Suprapubic skin (tissue), 4 donors: ENCODE measurements at regions not wholly inside any gene's neighbourhood (a gene's known extent, or its start where the extent isn't known, plus 50 kb on each side); places are given as distances from the start of the nearest gene placed in this dataset.

ENCODE experiments used
- DNase-seq, 2 donors: peaks; one replicate each; pipeline ENCODE4 v3.0.0-alpha.2; 2019; ENCODE audit warnings: low spot score in 2 of 2
- H3K27ac ChIP-seq: fragments of 200-600 bp; sonication (generic); one replicate; pipeline ENCODE4 v1.5.1; 2019
- H3K27me3 ChIP-seq: fragments of 200-600 bp; sonication (generic); one replicate; pipeline ENCODE4 v1.5.1; 2019
- H3K36me3 ChIP-seq: fragments of 200-600 bp; sonication (generic); one replicate; pipeline ENCODE4 v1.5.1; 2019
- H3K4me1 ChIP-seq: fragments of 200-600 bp; sonication (generic); one replicate; pipeline ENCODE4 v1.5.1; 2019
- H3K4me3 ChIP-seq: fragments of 200-600 bp; sonication (generic); one replicate; pipeline ENCODE4 v1.5.1; 2019; ENCODE audit warnings: mild to moderate bottlenecking
- H3K9me3 ChIP-seq: fragments of 200-600 bp; sonication (generic); one replicate; pipeline ENCODE4 v1.5.1; 2019
- CTCF ChIP-seq, 2 donors: fragments of 200-600 bp in 1 of 2; fragments of 450-650 bp in 1 of 2; sonication (generic) in 1 of 2; IDR thresholded peaks; one replicate each; pipeline ENCODE4 v1.5.1; 2016 to 2019; ENCODE audit warnings: antibody characterized with exemption in 2 of 2, mild to moderate bottlenecking in 1 of 2, moderate library complexity in 1 of 2
- EP300 ChIP-seq: sonication (generic); formaldehyde crosslinking; IDR thresholded peaks from one replicate; pipeline ENCODE4 v1.6.1; 2017; ENCODE audit warnings: antibody characterized with exemption
- POLR2A ChIP-seq, 2 donors: fragments of 450-650 bp; IDR thresholded peaks; one replicate each; pipeline ENCODE4 v1.6.1; 2017; ENCODE audit warnings: antibody characterized with exemption in 2 of 2, mild to moderate bottlenecking in 2 of 2, moderate library complexity in 2 of 2
- POLR2AphosphoS5 ChIP-seq, 3 donors: sonication (generic); formaldehyde crosslinking; IDR thresholded peaks; one replicate each; pipeline ENCODE4 v1.6.1; 2017; ENCODE audit warnings: antibody characterized with exemption in 3 of 3
- WGBS: methylation state at CpG from one replicate; pipeline ENCODE4 v1.1.5; 2018; 5-methylcytosine and 5-hydroxymethylcytosine counted together

GRCh38 chr20:12598894-12599293, 409.9 kb upstream of the SPTLC3 start:
- TF ChIP-seq CTCF (IDR thresholded peaks at IDR 0.05) (no peak), POLR2A (IDR thresholded peaks at IDR 0.05) (no peak), EP300 (no peak), POLR2AphosphoS5 (IDR thresholded peaks at IDR 0.05) (no peak)
- Histone ChIP-seq H3K36me3 (no peaks in the 10 kb centered on the region), H3K27me3 (no peaks in the 10 kb centered on the region), H3K4me1 (no peaks in the 10 kb centered on the region), H3K27ac (no peak overlapping the region), H3K9me3 (no peaks in the 10 kb centered on the region), H3K4me3 (no peak overlapping the region)
- WGBS, result 29% methylated on average over 3 of the region's 3 CpGs
- no peak for DNase-seq

DNA sequence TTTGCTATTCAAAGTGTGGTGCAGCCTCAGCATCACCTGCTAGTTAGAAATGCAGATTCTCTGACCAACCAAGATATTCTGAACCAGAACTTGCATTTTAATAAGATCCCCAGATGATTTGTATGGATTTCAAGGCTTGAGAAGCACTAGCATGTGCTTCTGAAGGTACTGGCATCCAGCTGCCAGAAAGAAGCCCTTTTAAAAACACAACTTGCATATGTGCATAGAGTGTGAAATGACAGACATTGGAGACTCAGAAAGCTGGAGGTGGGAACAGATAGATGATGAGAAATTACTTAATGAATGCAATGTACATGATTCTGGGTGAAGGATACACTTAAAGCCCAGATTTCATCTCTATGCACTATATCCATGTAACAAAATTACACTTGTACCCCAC, 409.3 kb upstream of the SPTLC3 start:
- Histone ChIP-seq H3K27me3 (no peaks in the 10 kb centered on the region), H3K9me3 (no peaks in the 10 kb centered on the region), H3K4me1 (no peaks in the 10 kb centered on the region), H3K36me3 (no peaks in the 10 kb centered on the region), H3K4me3 (no peak overlapping the region), H3K27ac (no peak overlapping the region)
- TF ChIP-seq POLR2AphosphoS5 (IDR thresholded peaks at IDR 0.05) (no peak), CTCF (IDR thresholded peaks at IDR 0.05) (no peak), POLR2A (IDR thresholded peaks at IDR 0.05) (no peak), EP300 (no peak)
- no peak for DNase-seq

- WGBS, result 85% methylated on average over 2 of the region's 2 CpGs
- H3K27me3 ChIP-seq, result no peaks in the 10 kb centered on the region
- TF ChIP-seq POLR2A (IDR thresholded peaks at IDR 0.05), result no peak
- no peak for TF ChIP-seq POLR2AphosphoS5 (IDR thresholded peaks at IDR 0.05)
- TF ChIP-seq EP300, result no peak
- TF ChIP-seq CTCF (IDR thresholded peaks at IDR 0.05), result no peak
- H3K36me3 ChIP-seq, result no peaks in the 10 kb centered on the region
- no peaks in the 10 kb centered on the region for H3K4me1 ChIP-seq
- DNase-seq, result no peak
- H3K4me3 ChIP-seq, result no peak overlapping the region
- H3K9me3 ChIP-seq, result no peaks in the 10 kb centered on the region
- no peak overlapping the region for H3K27ac ChIP-seq
Observed at GRCh38 chr20:12605751-12606150, 403.0 kb upstream of the SPTLC3 start.

DNA sequence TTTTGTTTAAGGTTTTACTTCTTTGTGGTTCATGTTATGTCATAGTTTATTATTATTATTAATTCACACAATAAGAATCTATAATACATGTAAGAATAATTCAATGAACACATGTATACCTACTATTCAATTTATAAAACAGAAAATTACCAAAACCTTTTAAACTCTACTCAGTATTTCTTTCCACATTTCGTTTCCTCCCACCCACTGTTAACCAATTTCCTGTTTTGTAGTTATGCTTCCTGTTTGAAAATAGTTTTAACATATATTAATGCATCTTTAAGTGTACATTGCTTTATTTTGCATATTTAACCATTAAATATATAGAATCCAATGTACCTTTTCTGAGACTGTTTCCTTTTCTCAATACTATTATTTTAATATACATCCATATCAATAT, 397.9 kb upstream of the SPTLC3 start:
- H3K27me3 ChIP-seq, result no peaks in the 10 kb centered on the region
- 58% methylated on average over 1 of the region's 1 CpG for WGBS
- DNase-seq, result no peak
- no peak overlapping the region for H3K4me3 ChIP-seq
- H3K9me3 ChIP-seq, result no peaks in the 10 kb centered on the region
- no peaks in the 10 kb centered on the region for H3K4me1 ChIP-seq
- no peaks in the 10 kb centered on the region for H3K36me3 ChIP-seq
- no peak overlapping the region for H3K27ac ChIP-seq
- no peak for TF ChIP-seq POLR2AphosphoS5 (IDR thresholded peaks at IDR 0.05)
- no peak for TF ChIP-seq POLR2A (IDR thresholded peaks at IDR 0.05)
- no peak for TF ChIP-seq EP300
- TF ChIP-seq CTCF (IDR thresholded peaks at IDR 0.05), result no peak

- no peak overlapping the region for H3K27ac ChIP-seq
- H3K4me3 ChIP-seq, result no peak overlapping the region
- DNase-seq, result no peak
- WGBS, result 91% methylated on average over 1 of the region's 1 CpG
- no peaks in the 10 kb centered on the region for H3K27me3 ChIP-seq
- peaks cover 8% of the 10 kb centered on the region for H3K9me3 ChIP-seq
- H3K4me1 ChIP-seq, result no peaks in the 10 kb centered on the region
- no peaks in the 10 kb centered on the region for H3K36me3 ChIP-seq
- no peak for TF ChIP-seq CTCF (IDR thresholded peaks at IDR 0.05)
- no peak for TF ChIP-seq POLR2AphosphoS5 (IDR thresholded peaks at IDR 0.05)
- TF ChIP-seq EP300, result no peak
- no peak for TF ChIP-seq POLR2A (IDR thresholded peaks at IDR 0.05)
Observed at GRCh38 chr20:12614764-12615163, 394.0 kb upstream of the SPTLC3 start.
